LoVo (cell line): ENCODE measurements at regions not wholly inside any gene's neighbourhood (a gene's known extent, or its start where the extent isn't known, plus 50 kb on each side); places are given as distances from the start of the nearest gene placed in this dataset.

Source experiments
- DNase-seq: peaks from one replicate; pipeline ENCODE4 v3.0.0-alpha.2; 2016; ENCODE audit warnings: low spot score

- DNase-seq, result no peak
These were observed 106.5 kb upstream of the RFC3 start for GRCh38 chr13:33711436-33711835.

- DNase-seq, result no peak
These were observed 100.2 kb upstream of the RFC3 start for GRCh38 chr13:33717775-33718174.

GRCh38 chr13:33721724-33722123 is 96.2 kb upstream of the RFC3 start:
- no peak for DNase-seq

GRCh38 chr13:33722216-33722915 is 95.6 kb upstream of the RFC3 start:
- no peak for DNase-seq

GRCh38 chr13:33723365-33723764 is 94.6 kb upstream of the RFC3 start:
- no peak for DNase-seq

GRCh38 chr13:33723772-33724435 is 94.0 kb upstream of the RFC3 start:
- DNase-seq, result peak; percentile 78

GRCh38 chr13:33725340-33725739 is 92.6 kb upstream of the RFC3 start:
- no peak for DNase-seq

- no peak for DNase-seq
These were observed 90.5 kb upstream of the RFC3 start for GRCh38 chr13:33727297-33728083.

- no peak for DNase-seq
These were observed 89.5 kb upstream of the RFC3 start for GRCh38 chr13:33728271-33729037.

GRCh38 chr13:33730147-33730546 is 87.8 kb upstream of the RFC3 start:
- no peak for DNase-seq

GRCh38 chr13:33730619-33731018 is 87.3 kb upstream of the RFC3 start:
- DNase-seq, result no peak

GRCh38 chr13:33735276-33735675 is 82.7 kb upstream of the RFC3 start:
- DNase-seq, result no peak

- no peak for DNase-seq
These were observed 78.7 kb upstream of the RFC3 start for GRCh38 chr13:33739254-33739653.

GRCh38 chr13:33740134-33740538 is 77.8 kb upstream of the RFC3 start:
- DNase-seq, result no peak

GRCh38 chr13:33742321-33742720 is 75.6 kb upstream of the RFC3 start:
- DNase-seq, result no peak

GRCh38 chr13:33743438-33744368 is 74.2 kb upstream of the RFC3 start:
- no peak for DNase-seq

- DNase-seq, result no peak
These were observed 73.2 kb upstream of the RFC3 start for GRCh38 chr13:33744589-33745369.

- no peak for DNase-seq
These were observed 72.3 kb upstream of the RFC3 start for GRCh38 chr13:33745370-33746324.

GRCh38 chr13:33746867-33747266 is 71.1 kb upstream of the RFC3 start:
- no peak for DNase-seq
